ENCODE measurements at regions not wholly inside any gene's neighbourhood (a gene's known extent, or its start where the extent isn't known, plus 50 kb on each side); places are given as distances from the start of the nearest gene placed in this dataset.

DNA sequence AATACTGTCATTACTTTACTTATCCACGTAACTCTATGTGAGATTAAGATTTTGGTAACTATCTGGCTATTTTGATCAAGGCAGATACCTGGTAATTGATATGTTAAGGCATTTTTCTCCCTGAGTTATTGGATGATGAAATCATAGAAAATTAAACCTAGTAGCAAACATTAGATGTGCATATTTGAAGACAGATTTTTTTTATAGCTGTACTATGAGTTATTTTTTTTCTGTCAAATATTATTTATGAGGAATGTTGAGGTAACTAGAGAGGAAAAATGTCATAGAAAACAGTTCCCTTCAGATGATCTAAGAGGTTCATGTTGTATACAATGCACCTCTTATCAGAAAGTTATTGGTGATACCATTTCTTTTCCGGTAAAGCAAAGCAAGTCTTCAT lies 64.9 kb upstream of the SLC38A2 start:
- Mint-ChIP-seq H3K36me3 (ENCODE audit: unreplicated experiment) (peaks cover 4% of the 10 kb centered on the region), H3K9me3 (ENCODE audit: unreplicated experiment) (no peaks in the 10 kb centered on the region)

DNA sequence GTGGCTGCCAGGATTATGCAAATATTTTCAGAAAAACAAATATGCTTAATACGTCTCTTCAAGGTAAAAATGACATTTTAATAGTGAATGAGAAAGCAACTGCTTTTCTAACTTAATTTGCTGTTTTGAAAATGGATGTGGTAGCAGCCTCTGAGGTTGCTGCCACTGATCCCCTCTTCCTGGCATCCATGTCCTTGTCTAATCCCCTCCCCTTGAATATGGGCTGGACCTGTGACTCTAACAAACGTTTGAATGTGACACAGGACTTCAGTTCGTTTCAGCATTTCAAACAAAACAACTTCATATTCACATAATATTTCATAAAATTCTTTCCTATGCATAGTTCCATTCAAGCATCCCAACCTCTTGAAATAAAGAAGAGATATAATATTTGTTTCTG lies 64.2 kb upstream of the SLC38A2 start:
- TF ChIP-seq, protein P1, sequence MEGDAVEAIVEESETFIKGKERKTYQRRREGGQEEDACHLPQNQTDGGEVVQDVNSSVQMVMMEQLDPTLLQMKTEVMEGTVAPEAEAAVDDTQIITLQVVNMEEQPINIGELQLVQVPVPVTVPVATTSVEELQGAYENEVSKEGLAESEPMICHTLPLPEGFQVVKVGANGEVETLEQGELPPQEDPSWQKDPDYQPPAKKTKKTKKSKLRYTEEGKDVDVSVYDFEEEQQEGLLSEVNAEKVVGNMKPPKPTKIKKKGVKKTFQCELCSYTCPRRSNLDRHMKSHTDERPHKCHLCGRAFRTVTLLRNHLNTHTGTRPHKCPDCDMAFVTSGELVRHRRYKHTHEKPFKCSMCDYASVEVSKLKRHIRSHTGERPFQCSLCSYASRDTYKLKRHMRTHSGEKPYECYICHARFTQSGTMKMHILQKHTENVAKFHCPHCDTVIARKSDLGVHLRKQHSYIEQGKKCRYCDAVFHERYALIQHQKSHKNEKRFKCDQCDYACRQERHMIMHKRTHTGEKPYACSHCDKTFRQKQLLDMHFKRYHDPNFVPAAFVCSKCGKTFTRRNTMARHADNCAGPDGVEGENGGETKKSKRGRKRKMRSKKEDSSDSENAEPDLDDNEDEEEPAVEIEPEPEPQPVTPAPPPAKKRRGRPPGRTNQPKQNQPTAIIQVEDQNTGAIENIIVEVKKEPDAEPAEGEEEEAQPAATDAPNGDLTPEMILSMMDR (IDR thresholded peaks at IDR 0.05) = no peak
- H3K27me3 Mint-ChIP-seq (ENCODE audit: unreplicated experiment) = no peaks in the 10 kb centered on the region
- no peak overlapping the region for H3K27ac Mint-ChIP-seq (ENCODE audit: unreplicated experiment)
- DNase-seq (ENCODE audit: extremely low spot score, unreplicated experiment) = no peak
- no peaks in the 10 kb centered on the region for H3K9me3 Mint-ChIP-seq (ENCODE audit: unreplicated experiment)
- H3K4me1 Mint-ChIP-seq (ENCODE audit: unreplicated experiment) = peaks cover 29% of the 10 kb centered on the region
- H3K36me3 Mint-ChIP-seq (ENCODE audit: unreplicated experiment) = peaks cover 4% of the 10 kb centered on the region
- no peak overlapping the region for H3K4me3 Mint-ChIP-seq (ENCODE audit: unreplicated experiment)

More for the DNA sequence above, 64.9 kb upstream of the SLC38A2 start:
- Mint-ChIP-seq H3K27me3 (ENCODE audit: unreplicated experiment) (no peaks in the 10 kb centered on the region), H3K4me3 (ENCODE audit: unreplicated experiment) (no peak overlapping the region), H3K4me1 (ENCODE audit: unreplicated experiment) (peaks cover 25% of the 10 kb centered on the region), H3K27ac (ENCODE audit: unreplicated experiment) (no peak overlapping the region)
- no peak for DNase-seq (ENCODE audit: extremely low spot score, unreplicated experiment)
- TF ChIP-seq, protein P1 (IDR thresholded peaks at IDR 0.05) = no peak

DNA sequence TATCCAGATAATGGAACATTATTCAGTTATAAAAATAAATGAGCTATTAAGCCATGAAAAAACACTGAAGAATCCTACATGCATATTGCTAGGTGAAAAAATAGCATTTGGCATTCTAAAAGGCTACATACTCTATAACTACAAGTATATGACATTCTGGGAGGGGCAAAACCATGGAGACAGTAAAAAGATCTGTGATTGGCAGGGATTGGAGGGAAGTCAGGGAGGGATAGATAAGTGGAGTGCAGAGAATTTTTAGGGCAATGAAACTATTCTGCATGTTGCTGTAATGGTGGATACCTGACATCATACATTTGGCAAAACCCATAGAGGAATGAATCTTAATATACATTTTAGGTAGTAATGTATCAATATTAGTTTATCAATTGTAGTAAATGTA lies 63.1 kb upstream of the SLC38A2 start:
- no peaks in the 10 kb centered on the region for H3K9me3 Mint-ChIP-seq (ENCODE audit: unreplicated experiment)

DNA sequence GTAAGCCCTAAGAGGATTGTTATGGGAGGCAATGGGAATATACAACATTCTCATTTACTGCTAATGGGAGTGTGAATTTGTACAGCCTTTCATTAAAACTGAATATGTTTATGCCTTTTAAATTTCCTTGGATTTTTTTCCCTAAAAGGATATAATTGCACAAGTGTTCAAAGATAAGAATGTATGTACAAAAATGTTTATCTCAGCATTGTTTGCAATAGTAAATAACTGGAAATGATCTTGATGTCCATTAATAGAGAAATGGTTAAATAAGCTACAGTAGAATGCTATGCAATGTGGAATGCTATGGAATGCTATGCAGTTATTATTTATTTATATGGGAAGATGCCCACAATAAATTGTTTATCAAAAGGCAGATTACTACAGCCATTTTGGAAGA lies 62.5 kb upstream of the SLC38A2 start:
- Mint-ChIP-seq H3K27ac (ENCODE audit: unreplicated experiment) (no peak overlapping the region), H3K4me1 (ENCODE audit: unreplicated experiment) (peaks cover 39% of the 10 kb centered on the region), H3K9me3 (ENCODE audit: unreplicated experiment) (no peaks in the 10 kb centered on the region), H3K27me3 (ENCODE audit: unreplicated experiment) (no peaks in the 10 kb centered on the region), H3K36me3 (ENCODE audit: unreplicated experiment) (peaks cover 4% of the 10 kb centered on the region), H3K4me3 (ENCODE audit: unreplicated experiment) (no peak overlapping the region)
- no peak for DNase-seq (ENCODE audit: extremely low spot score, unreplicated experiment)
- TF ChIP-seq, protein P1 (IDR thresholded peaks at IDR 0.05) = no peak

More for the DNA sequence above, 63.1 kb upstream of the SLC38A2 start:
- H3K4me1 Mint-ChIP-seq (ENCODE audit: unreplicated experiment) = peaks cover 38% of the 10 kb centered on the region
- H3K27ac Mint-ChIP-seq (ENCODE audit: unreplicated experiment) = no peak overlapping the region
- peaks cover 4% of the 10 kb centered on the region for H3K36me3 Mint-ChIP-seq (ENCODE audit: unreplicated experiment)
- H3K27me3 Mint-ChIP-seq (ENCODE audit: unreplicated experiment) = no peaks in the 10 kb centered on the region
- no peak for DNase-seq (ENCODE audit: extremely low spot score, unreplicated experiment)
- TF ChIP-seq, protein P1 (IDR thresholded peaks at IDR 0.05) = no peak
- H3K4me3 Mint-ChIP-seq (ENCODE audit: unreplicated experiment) = no peak overlapping the region

DNA sequence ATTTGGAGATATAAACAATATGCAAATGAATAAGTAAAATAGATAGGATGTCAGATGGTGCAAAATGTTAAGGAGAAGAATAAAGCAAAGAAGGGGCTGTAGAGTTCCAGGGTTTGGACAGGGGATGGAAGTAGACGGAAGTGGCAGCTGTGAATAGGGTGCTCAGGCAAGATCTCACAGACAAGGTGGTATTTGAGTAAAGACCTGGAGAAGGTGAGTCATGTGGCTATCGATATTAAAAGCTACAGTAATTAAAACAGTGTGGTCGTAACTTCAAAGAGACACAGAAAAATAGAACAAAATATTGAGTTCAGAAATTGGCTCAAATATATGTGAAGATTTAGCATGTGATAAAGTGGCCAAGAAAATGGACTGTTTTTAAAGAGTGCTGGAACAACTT lies 61.3 kb upstream of the SLC38A2 start:
- H3K27ac Mint-ChIP-seq (ENCODE audit: unreplicated experiment) = no peak overlapping the region
- H3K27me3 Mint-ChIP-seq (ENCODE audit: unreplicated experiment) = no peaks in the 10 kb centered on the region
- H3K4me1 Mint-ChIP-seq (ENCODE audit: unreplicated experiment) = peaks cover 44% of the 10 kb centered on the region
- TF ChIP-seq, protein P1 (IDR thresholded peaks at IDR 0.05) = no peak
- H3K4me3 Mint-ChIP-seq (ENCODE audit: unreplicated experiment) = no peak overlapping the region
- DNase-seq (ENCODE audit: extremely low spot score, unreplicated experiment) = no peak
- peaks cover 1% of the 10 kb centered on the region for H3K36me3 Mint-ChIP-seq (ENCODE audit: unreplicated experiment)
- no peaks in the 10 kb centered on the region for H3K9me3 Mint-ChIP-seq (ENCODE audit: unreplicated experiment)
